Smooth muscle cell (in vitro differentiated cells): ENCODE measurements at regions not wholly inside any gene's neighbourhood (a gene's known extent, or its start where the extent isn't known, plus 50 kb on each side); places are given as distances from the start of the nearest gene placed in this dataset.

Experiments
- DNase-seq: peaks from one replicate; lab custom pipeline; 2025; ENCODE audit not compliant: unreplicated experiment; lab: John Stamatoyannopoulos, UW
- H2AFZ ChIP-seq: fragments of 200-600 bp; sonication (generic); 2 replicates; pipeline ENCODE4 v1.6.0; 2016; ENCODE audit warnings: antibody characterized with exemption, low read depth, mild to moderate bottlenecking
- H3F3A ChIP-seq: fragments of 200-600 bp; sonication (generic); 2 replicates; pipeline ENCODE4 v1.6.0; 2017; ENCODE audit warnings: antibody characterized with exemption, low read depth
- H3K27ac ChIP-seq: fragments of 200-600 bp; sonication (generic); 2 replicates; pipeline ENCODE4 v1.5.1; 2016; ENCODE audit warnings: low read depth, mild to moderate bottlenecking
- H3K27me3 ChIP-seq: fragments of 200-600 bp; sonication (generic); 2 replicates; pipeline ENCODE4 v1.6.1; 2016; ENCODE audit warnings: low read depth, mild to moderate bottlenecking
- H3K36me3 ChIP-seq: fragments of 200-600 bp; sonication (generic); 2 replicates; pipeline ENCODE4 v1.5.1; 2016; ENCODE audit warnings: low read depth
- H3K4me1 ChIP-seq: fragments of 200-600 bp; sonication (generic); 2 replicates; pipeline ENCODE4 v1.5.1; 2016; ENCODE audit warnings: low read depth
- H3K4me2 ChIP-seq: fragments of 200-600 bp; sonication (generic); 2 replicates; pipeline ENCODE4 v1.6.0; 2016; ENCODE audit warnings: mild to moderate bottlenecking
- H3K4me3 ChIP-seq: fragments of 200-600 bp; sonication (generic); 2 replicates; pipeline ENCODE4 v1.5.1; 2016; ENCODE audit warnings: mild to moderate bottlenecking
- H3K79me2 ChIP-seq: fragments of 200-600 bp; sonication (generic); 2 replicates; pipeline ENCODE4 v1.6.0; 2016; ENCODE audit warnings: low read depth, mild to moderate bottlenecking
- H3K9ac ChIP-seq: fragments of 200-600 bp; sonication (generic); 2 replicates; pipeline ENCODE4 v1.6.0; 2016; ENCODE audit warnings: low read depth
- H3K9me3 ChIP-seq: fragments of 200-600 bp; sonication (generic); replicated peaks from 2 replicates; pipeline ENCODE4 v1.5.1; 2016; ENCODE audit warnings: low read depth
- H4K20me1 ChIP-seq: fragments of 200-600 bp; sonication (generic); 2 replicates; pipeline ENCODE4 v1.6.0; 2016; ENCODE audit warnings: low read depth
- WGBS: methylation state at CpG from one replicate; pipeline ENCODE4 v1.1.7; 2016; ENCODE audit warnings: low lambda C conversion rate; 5-methylcytosine and 5-hydroxymethylcytosine counted together
- TF ChIP-seq, protein P1 (sequence below): fragments of 200-600 bp; sonication (generic); IDR thresholded peaks from 2 replicates; pipeline ENCODE4 v1.5.1; 2017; ENCODE audit warnings: borderline replicate concordance, mild to moderate bottlenecking, antibody characterized with exemption; ENCODE audit not compliant: insufficient read depth, poor library complexity, severe bottlenecking

DNA sequence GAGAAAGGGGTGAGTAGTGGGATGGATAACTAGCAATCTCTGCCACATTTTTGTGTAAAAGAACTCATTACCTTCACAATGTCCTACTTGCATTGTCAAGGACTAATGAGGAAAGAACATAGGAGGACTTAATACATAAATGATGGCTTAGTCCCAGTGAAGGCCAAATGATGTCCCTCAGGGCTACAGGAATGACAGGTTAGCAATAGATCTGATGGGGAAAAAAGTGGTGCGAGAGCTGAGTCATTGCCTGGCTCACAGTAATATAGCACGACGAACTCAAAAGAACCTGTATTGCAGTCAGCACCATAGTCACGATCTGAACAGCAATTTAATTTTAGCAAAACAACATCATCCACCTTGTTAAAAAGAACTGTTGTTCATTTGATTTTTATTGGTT is 70.9 kb upstream of the ARHGAP36 start:
- Histone ChIP-seq H3K27me3 (no peaks in the 10 kb centered on the region), H3K4me3 (no peak overlapping the region), H3K9ac (no peak overlapping the region), H3K27ac (no peak overlapping the region), H3K36me3 (no peaks in the 10 kb centered on the region), H4K20me1 (no peaks in the 10 kb centered on the region), H3K4me1 (no peaks in the 10 kb centered on the region), H3F3A (no peaks in the 10 kb centered on the region), H3K9me3 (no peaks in the 10 kb centered on the region), H2AFZ (no peak overlapping the region), H3K79me2 (no peaks in the 10 kb centered on the region), H3K4me2 (no peak overlapping the region)
- no peak for DNase-seq
- WGBS, result 73% methylated on average over 4 of the region's 4 CpGs
- TF ChIP-seq, protein P1, sequence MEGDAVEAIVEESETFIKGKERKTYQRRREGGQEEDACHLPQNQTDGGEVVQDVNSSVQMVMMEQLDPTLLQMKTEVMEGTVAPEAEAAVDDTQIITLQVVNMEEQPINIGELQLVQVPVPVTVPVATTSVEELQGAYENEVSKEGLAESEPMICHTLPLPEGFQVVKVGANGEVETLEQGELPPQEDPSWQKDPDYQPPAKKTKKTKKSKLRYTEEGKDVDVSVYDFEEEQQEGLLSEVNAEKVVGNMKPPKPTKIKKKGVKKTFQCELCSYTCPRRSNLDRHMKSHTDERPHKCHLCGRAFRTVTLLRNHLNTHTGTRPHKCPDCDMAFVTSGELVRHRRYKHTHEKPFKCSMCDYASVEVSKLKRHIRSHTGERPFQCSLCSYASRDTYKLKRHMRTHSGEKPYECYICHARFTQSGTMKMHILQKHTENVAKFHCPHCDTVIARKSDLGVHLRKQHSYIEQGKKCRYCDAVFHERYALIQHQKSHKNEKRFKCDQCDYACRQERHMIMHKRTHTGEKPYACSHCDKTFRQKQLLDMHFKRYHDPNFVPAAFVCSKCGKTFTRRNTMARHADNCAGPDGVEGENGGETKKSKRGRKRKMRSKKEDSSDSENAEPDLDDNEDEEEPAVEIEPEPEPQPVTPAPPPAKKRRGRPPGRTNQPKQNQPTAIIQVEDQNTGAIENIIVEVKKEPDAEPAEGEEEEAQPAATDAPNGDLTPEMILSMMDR, result no peak

DNA sequence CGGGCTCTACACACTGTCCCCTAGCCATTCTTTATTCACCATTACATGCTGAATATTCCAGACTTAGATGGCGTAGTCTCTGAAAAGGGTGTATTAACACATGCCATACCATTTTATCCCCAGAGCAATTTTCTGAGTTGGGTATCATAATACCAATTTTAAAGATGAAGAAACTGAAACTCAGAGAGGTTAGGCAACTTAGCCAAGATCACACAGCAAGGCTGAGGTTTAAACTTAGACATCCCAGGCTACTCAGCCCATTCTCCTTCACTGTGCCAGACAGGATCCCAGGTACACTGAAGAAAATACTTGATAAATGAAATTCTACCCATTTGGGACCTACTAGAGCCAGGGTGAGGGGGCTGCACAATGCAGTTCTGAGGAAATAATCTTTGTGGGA is 67.4 kb upstream of the ARHGAP36 start:
- no peak for DNase-seq
- H3K4me2 ChIP-seq, result no peak overlapping the region
- H3K27ac ChIP-seq, result no peak overlapping the region
- H4K20me1 ChIP-seq, result no peaks in the 10 kb centered on the region
- H3K4me3 ChIP-seq, result no peak overlapping the region
- H3K9me3 ChIP-seq, result no peaks in the 10 kb centered on the region
- H3F3A ChIP-seq, result no peaks in the 10 kb centered on the region
- TF ChIP-seq, protein P1, result no peak
- H2AFZ ChIP-seq, result no peak overlapping the region
- no peak overlapping the region for H3K9ac ChIP-seq
- no peaks in the 10 kb centered on the region for H3K4me1 ChIP-seq
- no peaks in the 10 kb centered on the region for H3K27me3 ChIP-seq
- 90% methylated on average over 2 of the region's 2 CpGs for WGBS
- H3K79me2 ChIP-seq, result no peaks in the 10 kb centered on the region
- no peaks in the 10 kb centered on the region for H3K36me3 ChIP-seq

- H3K27ac ChIP-seq, result no peak overlapping the region
- H3F3A ChIP-seq, result no peaks in the 10 kb centered on the region
- no peaks in the 10 kb centered on the region for H3K9me3 ChIP-seq
- TF ChIP-seq, protein P1, result peak; percentile 58
- no peak overlapping the region for H3K9ac ChIP-seq
- no peaks in the 10 kb centered on the region for H3K79me2 ChIP-seq
- no peak for DNase-seq
- no peaks in the 10 kb centered on the region for H3K4me1 ChIP-seq
- H3K27me3 ChIP-seq, result no peaks in the 10 kb centered on the region
- H3K4me2 ChIP-seq, result no peak overlapping the region
- H3K4me3 ChIP-seq, result no peak overlapping the region
- H4K20me1 ChIP-seq, result no peaks in the 10 kb centered on the region
- 60% methylated on average over 8 of the region's 8 CpGs for WGBS
- no peak overlapping the region for H2AFZ ChIP-seq
- no peaks in the 10 kb centered on the region for H3K36me3 ChIP-seq
These were observed 63.5 kb upstream of the ARHGAP36 start for GRCh38 chrX:130994671-130995070.

DNA sequence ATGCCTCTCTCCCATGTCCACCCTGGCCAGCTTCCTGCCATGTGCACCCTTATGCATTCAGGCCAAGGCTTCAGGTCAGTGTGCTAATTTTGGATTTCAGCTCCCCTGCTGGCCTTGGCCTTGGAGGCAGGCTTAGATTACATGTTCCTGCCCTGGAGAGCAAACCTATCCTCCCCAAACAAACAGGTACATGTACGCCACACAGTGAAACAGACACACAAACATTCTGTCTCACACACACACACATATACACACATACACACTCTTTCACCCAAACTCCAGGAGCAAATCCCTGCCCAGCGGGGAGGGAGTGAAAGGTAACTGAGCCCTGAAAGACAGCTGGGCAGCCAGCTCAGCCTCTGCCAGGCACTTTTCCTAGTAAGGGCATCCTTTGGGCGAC is 62.7 kb upstream of the ARHGAP36 start:
- TF ChIP-seq, protein P1, result no peak
- no peak for DNase-seq

More for the DNA sequence above, 62.7 kb upstream of the ARHGAP36 start:
- Histone ChIP-seq H3K27me3 (no peaks in the 10 kb centered on the region), H3K79me2 (no peaks in the 10 kb centered on the region), H3K4me1 (no peaks in the 10 kb centered on the region), H4K20me1 (no peaks in the 10 kb centered on the region), H2AFZ (no peak overlapping the region), H3K9ac (no peak overlapping the region), H3K4me2 (no peak overlapping the region), H3K36me3 (no peaks in the 10 kb centered on the region), H3K27ac (no peak overlapping the region), H3K4me3 (no peak overlapping the region), H3K9me3 (no peaks in the 10 kb centered on the region), H3F3A (no peaks in the 10 kb centered on the region)
- 79% methylated on average over 3 of the region's 3 CpGs for WGBS
